ENCODE measurements at regions not wholly inside any gene's neighbourhood (a gene's known extent, or its start where the extent isn't known, plus 50 kb on each side); places are given as distances from the start of the nearest gene placed in this dataset.
"Not testable (repeated sequence)": the region's sequence is repeated elsewhere in the genome, so short reads cannot be mapped to it uniquely, and the experiment has no call there.

- H3K36me3 ChIP-seq: no peaks in the 10 kb centered on the region
- Mint-ChIP-seq H3K4me3 (no peak overlapping the region), H3K36me3 (no peaks in the 10 kb centered on the region), H3K27me3 (ENCODE audit: insufficient read depth, low read depth) (no peaks in the 10 kb centered on the region), H3K9me3 (no peaks in the 10 kb centered on the region), H3K4me1 (no peaks in the 10 kb centered on the region), H3K27ac (no peak overlapping the region)
- DNase-seq (ENCODE audit: low spot score): no peak
- no peaks in the 10 kb centered on the region for H3K9me3 ChIP-seq (ENCODE audit: low read depth)
- no peak overlapping the region for H3K4me2 ChIP-seq
- no peaks in the 10 kb centered on the region for H3K4me1 ChIP-seq
- TF ChIP-seq EZH2 (IDR thresholded peaks at IDR 0.05) (no peak), CTCF (IDR thresholded peaks at IDR 0.05) (no peak)
- no peak overlapping the region for H3K27ac ChIP-seq
- H2AFZ ChIP-seq (replicated peaks): no peak overlapping the region
- H4K20me1 ChIP-seq (ENCODE audit: low read depth): no peaks in the 10 kb centered on the region
- no peaks in the 10 kb centered on the region for H3K79me2 ChIP-seq (ENCODE audit: low read depth)
- no peak overlapping the region for H3K4me3 ChIP-seq
- no peaks in the 10 kb centered on the region for H3F3A ChIP-seq (ENCODE audit: low read depth)
- no peaks in the 10 kb centered on the region for H3K27me3 ChIP-seq
- H3K9ac ChIP-seq: no peak overlapping the region
Measured at GRCh38 chr1:190835658-190836057, 358.0 kb upstream of the BRINP3 start.

GRCh38 chr1:190837200-190837599 lies 359.5 kb upstream of the BRINP3 start:
- not testable (repeated sequence) for H3K27ac ChIP-seq; DNase-seq (ENCODE audit: low spot score); H3K27me3 Mint-ChIP-seq (ENCODE audit: insufficient read depth, low read depth); H3K9ac ChIP-seq; H3K9me3 Mint-ChIP-seq; H3K4me1 ChIP-seq; H3K27ac Mint-ChIP-seq; H3K4me3 ChIP-seq; H3K36me3 Mint-ChIP-seq; H2AFZ ChIP-seq (replicated peaks); H3K4me1 Mint-ChIP-seq; H3K27me3 ChIP-seq; H3K36me3 ChIP-seq; H3K4me3 Mint-ChIP-seq; H4K20me1 ChIP-seq (ENCODE audit: low read depth); H3K4me2 ChIP-seq; H3K9me3 ChIP-seq (ENCODE audit: low read depth); H3K79me2 ChIP-seq (ENCODE audit: low read depth); H3F3A ChIP-seq (ENCODE audit: low read depth)

- H3K27ac Mint-ChIP-seq: no peak overlapping the region
Measured at GRCh38 chr1:190837888-190838287, 360.2 kb upstream of the BRINP3 start.

GRCh38 chr1:190847166-190847565 lies 369.5 kb upstream of the BRINP3 start:
- Mint-ChIP-seq H3K27ac (no peak overlapping the region), H3K36me3 (no peaks in the 10 kb centered on the region), H3K4me1 (peaks cover 4% of the 10 kb centered on the region), H3K4me3 (no peak overlapping the region), H3K27me3 (ENCODE audit: insufficient read depth, low read depth) (no peaks in the 10 kb centered on the region), H3K9me3 (no peaks in the 10 kb centered on the region)
- H3K36me3 ChIP-seq: no peaks in the 10 kb centered on the region
- no peak overlapping the region for H3K9ac ChIP-seq
- no peak for DNase-seq (ENCODE audit: low spot score)
- H3K27ac ChIP-seq: no peak overlapping the region
- no peaks in the 10 kb centered on the region for H3K27me3 ChIP-seq
- no peak overlapping the region for H3K4me2 ChIP-seq
- H2AFZ ChIP-seq (replicated peaks): no peak overlapping the region
- H4K20me1 ChIP-seq (ENCODE audit: low read depth): no peaks in the 10 kb centered on the region
- no peaks in the 10 kb centered on the region for H3F3A ChIP-seq (ENCODE audit: low read depth)
- no peak for TF ChIP-seq EZH2 (IDR thresholded peaks at IDR 0.05)
- no peak for TF ChIP-seq EZH2phosphoT487 (IDR thresholded peaks at IDR 0.05)
- TF ChIP-seq CTCF (IDR thresholded peaks at IDR 0.05): no peak
- H3K4me3 ChIP-seq: no peak overlapping the region
- no peaks in the 10 kb centered on the region for H3K9me3 ChIP-seq (ENCODE audit: low read depth)
- no peaks in the 10 kb centered on the region for H3K4me1 ChIP-seq
- no peaks in the 10 kb centered on the region for H3K79me2 ChIP-seq (ENCODE audit: low read depth)

More at GRCh38 chr1:190837888-190838287, 360.2 kb upstream of the BRINP3 start:
- no peak overlapping the region for H3K4me3 Mint-ChIP-seq
- Histone ChIP-seq H3K36me3 (no peaks in the 10 kb centered on the region), H3K4me1 (no peaks in the 10 kb centered on the region), H3K4me2 (no peak overlapping the region), H3K27me3 (no peaks in the 10 kb centered on the region), H3K9me3 (ENCODE audit: low read depth) (no peaks in the 10 kb centered on the region), H3K9ac (no peak overlapping the region), H3K4me3 (no peak overlapping the region), H3K27ac (no peak overlapping the region), H3K79me2 (ENCODE audit: low read depth) (no peaks in the 10 kb centered on the region), H3F3A (ENCODE audit: low read depth) (no peaks in the 10 kb centered on the region), H4K20me1 (ENCODE audit: low read depth) (no peaks in the 10 kb centered on the region), H2AFZ (replicated peaks) (peak overlapping the region; percentile 30)
- DNase-seq (ENCODE audit: low spot score): no peak
- H3K27me3 Mint-ChIP-seq (ENCODE audit: insufficient read depth, low read depth): no peaks in the 10 kb centered on the region
- no peaks in the 10 kb centered on the region for H3K4me1 Mint-ChIP-seq
- TF ChIP-seq EZH2 (IDR thresholded peaks at IDR 0.05): no peak
- no peak for TF ChIP-seq EZH2phosphoT487 (IDR thresholded peaks at IDR 0.05)
- no peak for TF ChIP-seq CTCF (IDR thresholded peaks at IDR 0.05)
- H3K9me3 Mint-ChIP-seq: no peaks in the 10 kb centered on the region
- H3K36me3 Mint-ChIP-seq: no peaks in the 10 kb centered on the region
